ENCODE measurements at regions not wholly inside any gene's neighbourhood (a gene's known extent, or its start where the extent isn't known, plus 50 kb on each side); places are given as distances from the start of the nearest gene placed in this dataset.

DNA sequence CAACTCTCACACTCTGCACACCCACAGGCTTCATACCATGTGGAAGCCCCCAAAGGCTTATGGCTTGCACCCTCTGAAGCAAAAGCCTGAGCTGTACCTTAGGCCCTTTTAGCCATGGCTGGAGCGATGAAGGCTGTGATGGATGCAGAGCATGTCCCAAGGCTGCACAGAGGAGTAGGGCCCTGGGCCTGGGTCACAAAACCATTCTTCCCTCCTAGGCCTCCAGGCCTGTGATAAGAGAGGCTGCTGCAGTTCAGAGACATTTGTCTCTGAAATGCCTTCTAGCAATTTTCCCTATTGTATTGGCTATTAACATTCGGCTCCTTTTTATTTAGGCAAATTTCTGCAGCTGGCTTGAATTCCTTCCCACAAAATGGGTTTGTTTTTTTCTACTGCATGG is 1707.7 kb downstream of the MRPL39 start:
- Histone ChIP-seq H3K9me3 (no peaks in the 10 kb centered on the region), H3K27me3 (ENCODE audit: insufficient read depth in 3 of 3, low read length in 2 of 3) (no peaks in the 10 kb centered on the region), H3K36me3 (ENCODE audit: insufficient read depth in 1 of 2, low read depth in 1 of 2) (no peaks in the 10 kb centered on the region), H3K27ac (no peak overlapping the region), H3K4me1 (no peaks in the 10 kb centered on the region), H3K4me3 (no peak overlapping the region)
- DNase-seq (no peak), ATAC-seq (no peak)
- WGBS, 3 donors, result 88 to 93% (median 92%) methylated on average over 2 of the region's 2 CpGs
- intact Hi-C loops (cut with DNase I), result no loop called here
- TF ChIP-seq, protein P1, sequence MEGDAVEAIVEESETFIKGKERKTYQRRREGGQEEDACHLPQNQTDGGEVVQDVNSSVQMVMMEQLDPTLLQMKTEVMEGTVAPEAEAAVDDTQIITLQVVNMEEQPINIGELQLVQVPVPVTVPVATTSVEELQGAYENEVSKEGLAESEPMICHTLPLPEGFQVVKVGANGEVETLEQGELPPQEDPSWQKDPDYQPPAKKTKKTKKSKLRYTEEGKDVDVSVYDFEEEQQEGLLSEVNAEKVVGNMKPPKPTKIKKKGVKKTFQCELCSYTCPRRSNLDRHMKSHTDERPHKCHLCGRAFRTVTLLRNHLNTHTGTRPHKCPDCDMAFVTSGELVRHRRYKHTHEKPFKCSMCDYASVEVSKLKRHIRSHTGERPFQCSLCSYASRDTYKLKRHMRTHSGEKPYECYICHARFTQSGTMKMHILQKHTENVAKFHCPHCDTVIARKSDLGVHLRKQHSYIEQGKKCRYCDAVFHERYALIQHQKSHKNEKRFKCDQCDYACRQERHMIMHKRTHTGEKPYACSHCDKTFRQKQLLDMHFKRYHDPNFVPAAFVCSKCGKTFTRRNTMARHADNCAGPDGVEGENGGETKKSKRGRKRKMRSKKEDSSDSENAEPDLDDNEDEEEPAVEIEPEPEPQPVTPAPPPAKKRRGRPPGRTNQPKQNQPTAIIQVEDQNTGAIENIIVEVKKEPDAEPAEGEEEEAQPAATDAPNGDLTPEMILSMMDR (IDR thresholded peaks at IDR 0.05), result no peak

DNA sequence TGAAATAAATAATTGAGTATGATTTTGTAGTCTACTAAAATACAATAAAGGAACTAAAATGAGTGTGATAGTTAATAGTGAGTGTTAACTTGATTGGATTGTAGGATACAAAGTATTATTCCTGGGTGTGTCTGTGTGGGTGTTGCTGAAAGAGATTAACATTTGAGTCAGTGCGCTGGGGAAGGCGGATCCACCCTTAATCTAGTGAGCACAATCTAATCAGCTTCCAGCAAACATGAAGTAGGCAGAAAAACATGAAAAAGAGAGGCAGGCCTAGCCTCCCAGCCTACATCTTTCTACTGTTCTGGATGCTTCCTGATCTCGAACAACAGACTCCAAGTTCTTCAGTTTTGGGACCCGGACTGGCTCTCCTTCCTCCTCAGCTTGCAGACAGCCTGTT is 1716.6 kb downstream of the MRPL39 start:
- Histone ChIP-seq H3K27me3 (ENCODE audit: insufficient read depth in 3 of 3, low read length in 2 of 3) (no peaks in the 10 kb centered on the region), H3K4me3 (no peak overlapping the region), H3K9me3 (no peaks in the 10 kb centered on the region), H3K36me3 (ENCODE audit: insufficient read depth in 1 of 2, low read depth in 1 of 2) (no peaks in the 10 kb centered on the region), H3K4me1 (no peaks in the 10 kb centered on the region), H3K27ac (no peak overlapping the region)
- TF ChIP-seq, protein P1 (IDR thresholded peaks at IDR 0.05), result no peak
- ATAC-seq (no peak), DNase-seq (no peak)
- WGBS, 3 donors, result 92 to 96% (median 94%) methylated on average over 2 to 4 of the region's 4 CpGs
- intact Hi-C loops (cut with DNase I), result no loop called here

DNA sequence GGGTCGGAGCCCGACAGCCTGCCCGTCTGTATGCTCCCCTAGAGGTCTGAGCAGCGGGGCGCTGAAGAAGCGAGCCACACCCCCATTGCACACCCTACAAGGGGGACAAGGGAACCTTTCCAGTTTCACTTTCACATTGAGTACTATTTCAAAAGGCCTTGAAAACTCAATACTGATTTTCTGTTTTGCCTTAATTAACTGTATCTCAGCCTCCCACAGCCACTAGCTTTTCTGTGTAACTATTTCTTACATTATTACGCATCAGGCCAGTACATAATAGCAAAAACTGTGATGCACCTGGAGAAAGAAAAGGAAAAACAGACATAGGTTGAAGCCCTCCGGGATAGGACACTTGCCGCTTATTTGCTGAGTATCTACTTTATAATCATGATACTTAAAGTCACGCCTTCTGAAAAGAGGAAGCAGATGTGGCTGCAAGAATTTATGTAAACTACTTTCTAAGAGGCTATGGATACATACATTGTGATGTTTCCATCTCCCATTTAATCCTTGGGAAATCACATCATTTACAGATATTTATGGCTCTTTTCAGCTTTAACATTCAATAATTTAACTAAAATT is 1719.5 kb downstream of the MRPL39 start:
- H3K4me1 ChIP-seq, result no peaks in the 10 kb centered on the region
- ATAC-seq (no peak), DNase-seq (no peak)
- H3K27me3 ChIP-seq (ENCODE audit: insufficient read depth in 3 of 3, low read length in 2 of 3), result no peaks in the 10 kb centered on the region
- no peak overlapping the region for H3K27ac ChIP-seq
- TF ChIP-seq, protein P1 (IDR thresholded peaks at IDR 0.05), result no peak
- intact Hi-C loops (cut with DNase I), result no loop called here
- 89 to 93% (median 93%) methylated on average over 10 of the region's 10 CpGs for WGBS, 3 donors
- H3K9me3 ChIP-seq, result no peaks in the 10 kb centered on the region
- no peak overlapping the region for H3K4me3 ChIP-seq
- H3K36me3 ChIP-seq (ENCODE audit: insufficient read depth in 1 of 2, low read depth in 1 of 2), result no peaks in the 10 kb centered on the region

DNA sequence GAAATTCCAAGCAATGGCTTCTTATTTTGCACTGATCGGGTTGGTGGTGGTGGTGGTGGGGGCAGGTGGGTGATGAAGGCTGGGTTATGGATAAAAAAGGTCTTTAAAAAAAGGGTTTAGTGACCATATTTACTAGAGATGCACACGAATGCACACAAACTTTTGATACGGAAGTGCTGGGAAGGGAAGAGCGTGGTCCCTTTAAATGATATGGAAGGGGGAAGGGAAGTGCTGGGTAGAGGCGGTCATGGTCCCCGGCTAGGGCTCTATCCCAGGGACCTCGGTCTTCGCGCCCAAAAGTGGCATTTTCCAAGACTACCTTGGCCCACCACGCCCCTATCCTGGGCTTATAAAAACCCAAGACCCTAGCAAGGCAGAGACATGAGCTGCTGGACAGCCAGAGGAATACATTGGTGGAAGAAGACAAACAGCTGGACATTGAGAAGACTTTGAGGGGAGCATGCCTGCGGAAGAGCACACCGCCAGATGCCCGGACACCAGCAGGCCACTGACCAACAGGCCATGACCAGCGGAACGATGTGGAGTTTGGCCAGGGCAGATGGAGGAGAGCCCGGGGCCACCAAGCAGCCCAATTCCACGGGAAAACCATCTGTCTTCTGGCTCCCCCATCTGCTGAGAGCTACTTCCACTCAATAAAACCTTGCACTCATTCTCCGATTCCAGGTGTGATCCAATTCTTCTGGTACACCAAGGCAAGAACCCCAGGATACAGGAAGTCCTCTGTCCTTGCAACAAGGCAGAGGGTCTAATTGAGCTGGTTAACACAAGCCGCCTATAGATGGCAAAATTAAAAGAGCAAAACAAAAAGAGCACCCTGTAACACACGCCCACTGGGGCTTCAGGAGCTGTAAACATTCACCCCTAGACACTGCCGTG is 1720.2 kb downstream of the MRPL39 start:
- DNase-seq, result no peak

More for the DNA sequence above, 1720.2 kb downstream of the MRPL39 start:
- Histone ChIP-seq H3K36me3 (ENCODE audit: insufficient read depth in 1 of 2, low read depth in 1 of 2) (no peaks in the 10 kb centered on the region), H3K27me3 (ENCODE audit: insufficient read depth in 3 of 3, low read length in 2 of 3) (no peaks in the 10 kb centered on the region), H3K27ac (no peak overlapping the region), H3K4me3 (no peak overlapping the region), H3K9me3 (no peaks in the 10 kb centered on the region), H3K4me1 (no peaks in the 10 kb centered on the region)
- WGBS, 3 donors, result 74 to 84% (median 83%) methylated on average over 19 to 21 of the region's 21 CpGs
- ATAC-seq, result no peak
- intact Hi-C loops (cut with DNase I), result no loop called here
- TF ChIP-seq, protein P1 (IDR thresholded peaks at IDR 0.05), result no peak

Data from psoas muscle (tissue), 7 donors.